Fibroblast of mammary gland (primary cell): ENCODE measurements at regions not wholly inside any gene's neighbourhood (a gene's known extent, or its start where the extent isn't known, plus 50 kb on each side); places are given as distances from the start of the nearest gene placed in this dataset.

Source experiments
- DNase-seq: peaks from one replicate; pipeline ENCODE4 v3.0.0-alpha.2; 2010; ENCODE audit warnings: low read depth
- H3K4me3 ChIP-seq: 2 replicates; pipeline ENCODE4 v1.5.1; 2011; ENCODE audit warnings: low read depth, mild to moderate bottlenecking, low read length, moderate library complexity; ENCODE audit not compliant: control insufficient read depth
- CTCF ChIP-seq: conservative IDR thresholded peaks from 2 replicates; pipeline ENCODE4 v1.5.1; 2011; ENCODE audit warnings: low read depth, low read length, inconsistent platforms; ENCODE audit not compliant: control insufficient read depth, insufficient read depth

GRCh38 chr3:106191211-106191610 lies 322.4 kb upstream of the CBLB start:
- no peak for TF ChIP-seq CTCF
- H3K4me3 ChIP-seq, result no peak overlapping the region
- no peak for DNase-seq

- no peak for DNase-seq
- TF ChIP-seq CTCF, result no peak
- H3K4me3 ChIP-seq, result no peak overlapping the region
Observed at GRCh38 chr3:106191913-106192312, 323.1 kb upstream of the CBLB start.

- DNase-seq, result peak; percentile 25
- no peak for TF ChIP-seq CTCF
- no peak overlapping the region for H3K4me3 ChIP-seq
Observed at GRCh38 chr3:106193876-106194275, 325.1 kb upstream of the CBLB start.

GRCh38 chr3:106194726-106195125 lies 325.9 kb upstream of the CBLB start:
- H3K4me3 ChIP-seq, result no peak overlapping the region
- TF ChIP-seq CTCF, result no peak
- DNase-seq, result no peak

GRCh38 chr3:106197532-106198194 lies 328.9 kb upstream of the CBLB start:
- TF ChIP-seq CTCF, result no peak
- no peak overlapping the region for H3K4me3 ChIP-seq
- DNase-seq, result no peak

- DNase-seq, result no peak
- H3K4me3 ChIP-seq, result no peak overlapping the region
- no peak for TF ChIP-seq CTCF
Observed at GRCh38 chr3:106204160-106204868, 335.5 kb upstream of the CBLB start.
